ENCODE measurements at regions not wholly inside any gene's neighbourhood (a gene's known extent, or its start where the extent isn't known, plus 50 kb on each side); places are given as distances from the start of the nearest gene placed in this dataset.
"Not testable (repeated sequence)": the region's sequence is repeated elsewhere in the genome, so short reads cannot be mapped to it uniquely, and the experiment has no call there.

- DNase-seq = no peak
These were observed 56.0 kb upstream of the LRPPRC start for GRCh38 chr2:44051593-44052347.

- DNase-seq = no peak
These were observed 56.8 kb upstream of the LRPPRC start for GRCh38 chr2:44052584-44052983.

- DNase-seq = no peak
These were observed 57.3 kb upstream of the LRPPRC start for GRCh38 chr2:44053052-44053451.

- no peak for DNase-seq
These were observed 57.7 kb upstream of the LRPPRC start for GRCh38 chr2:44053456-44053855.

- no peak for DNase-seq
These were observed 59.4 kb upstream of the LRPPRC start for GRCh38 chr2:44055229-44055628.

- DNase-seq = no peak
These were observed 59.9 kb upstream of the LRPPRC start for GRCh38 chr2:44055664-44056063.

GRCh38 chr2:44056947-44057346 lies 61.2 kb upstream of the LRPPRC start:
- DNase-seq = no peak

GRCh38 chr2:44060286-44060685 lies 64.5 kb upstream of the LRPPRC start:
- DNase-seq = not testable (repeated sequence)

- DNase-seq = no peak
These were observed 65.2 kb upstream of the LRPPRC start for GRCh38 chr2:44060990-44061389.

- no peak for DNase-seq
These were observed 65.7 kb upstream of the LRPPRC start for GRCh38 chr2:44061469-44061868.

GRCh38 chr2:44061876-44062275 lies 66.1 kb upstream of the LRPPRC start:
- DNase-seq = no peak

GRCh38 chr2:44063033-44063432 lies 67.2 kb upstream of the LRPPRC start:
- no peak for DNase-seq

- not testable (repeated sequence) for DNase-seq
These were observed 68.5 kb upstream of the LRPPRC start for GRCh38 chr2:44064281-44064680.

GRCh38 chr2:44067012-44067790 lies 71.4 kb upstream of the LRPPRC start:
- not testable (repeated sequence) for DNase-seq

GRCh38 chr2:44067791-44068181 lies 72.0 kb upstream of the LRPPRC start:
- DNase-seq = not testable (repeated sequence)

GRCh38 chr2:44071454-44072046 lies 75.8 kb upstream of the LRPPRC start:
- DNase-seq = no peak

GRCh38 chr2:44073667-44074066 lies 77.9 kb upstream of the LRPPRC start:
- DNase-seq = not testable (repeated sequence)

- not testable (repeated sequence) for DNase-seq
These were observed 79.0 kb upstream of the LRPPRC start for GRCh38 chr2:44074795-44075194.

- DNase-seq = no peak
These were observed 79.8 kb upstream of the LRPPRC start for GRCh38 chr2:44075541-44075940.

- DNase-seq = no peak
These were observed 82.2 kb upstream of the LRPPRC start for GRCh38 chr2:44077942-44078511.

GRCh38 chr2:44079686-44080085 lies 83.9 kb upstream of the LRPPRC start:
- DNase-seq = no peak

GRCh38 chr2:44083054-44083453 lies 85.6 kb upstream of the PPM1B start:
- DNase-seq = no peak

- no peak for DNase-seq
These were observed 83.8 kb upstream of the PPM1B start for GRCh38 chr2:44084850-44085249.

GRCh38 chr2:44086629-44087028 lies 82.0 kb upstream of the PPM1B start:
- DNase-seq = no peak
